HepG2 (cell line): ENCODE measurements at regions not wholly inside any gene's neighbourhood (a gene's known extent, or its start where the extent isn't known, plus 50 kb on each side); places are given as distances from the start of the nearest gene placed in this dataset.

ENCODE experiments used
- ATAC-seq: fragments of 200-7000 bp; cut with Tn5 transposase; 3 replicates; pipeline ENCODE4 v1.9.1; 2020; ENCODE audit warnings: mild to moderate bottlenecking, moderate library complexity
- BruUV-seq: library from RNA; stranded (reverse); fragments of 400-500 nt; replicated peaks from 2 replicates; lab custom pipeline; 2021; lab: Mats Ljungman, UMichigan
- CTCF ChIA-PET: fragments of 300-600 bp; formaldehyde crosslinking; extraction: SDS; loops from one replicate; lab custom pipeline; 2021; ENCODE audit warnings: low total read pairs, inconsistent platforms, low intra/inter-chr PET ratio; lab: Yijun Ruan, JAX
- POLR2A ChIA-PET: fragments of 350-600 bp; sonication (Branson Sonifier 250); formaldehyde crosslinking; loops from one replicate; lab custom pipeline; 2020; ENCODE audit warnings: antibody characterized with exemption, inconsistent platforms; lab: Yijun Ruan, JAX
- DNase-seq: peaks from one replicate; pipeline ENCODE4 v3.0.0-alpha.2; 2015; ENCODE audit warnings: low spot score
- FAIRE-seq: peaks from 3 replicates; lab custom pipeline; 2011; peaks lifted over from hg19 to GRCh38; lab: Jason Lieb, UNC
- H2AFZ ChIP-seq: one replicate; pipeline ENCODE4 v1.6.1; 2011; ENCODE audit warnings: low read length, inconsistent platforms
- H3K27ac ChIP-seq: fragments of 300-600 bp; 3 replicates; pipeline ENCODE4 v1.8.0; 2011; ENCODE audit warnings: mixed run types, mild to moderate bottlenecking, mixed read lengths, low read length, inconsistent platforms; ENCODE audit not compliant: insufficient read depth; ENCODE audit errors: extremely low read length
- H3K27me3 ChIP-seq, 2 experiments: fragments of 200-600 bp in 1 of 2; 2 replicates in 1 of 2; 3 replicates in 1 of 2; pipeline versions ENCODE4 v1.6.0 to v1.8.0; 2011; ENCODE audit warnings: low read length in 2 of 2, mild to moderate bottlenecking in 2 of 2, moderate library complexity in 2 of 2, inconsistent platforms in 1 of 2; ENCODE audit not compliant: insufficient read depth in 2 of 2, control insufficient read depth in 1 of 2
- H3K36me3 ChIP-seq, 2 experiments: fragments of 200-600 bp in 1 of 2; replicated peaks in 1 of 2; 2 replicates in 1 of 2; 3 replicates in 1 of 2; pipeline versions ENCODE4 v1.5.1 to v1.8.0; 2011; ENCODE audit warnings: low read length in 2 of 2, inconsistent platforms in 1 of 2; ENCODE audit not compliant: insufficient read depth in 2 of 2, control insufficient read depth in 1 of 2
- H3K4me1 ChIP-seq: 2 replicates; pipeline ENCODE4 v1.5.1; 2012; ENCODE audit warnings: low read length, inconsistent platforms; ENCODE audit not compliant: insufficient read depth
- H3K4me2 ChIP-seq: 2 replicates; pipeline ENCODE4 v1.6.0; 2011; ENCODE audit warnings: low read depth, low read length, inconsistent platforms
- H3K4me3 ChIP-seq, 3 experiments: fragments of 200-600 bp in 1 of 3; sonication (generic), shearing (Covaris generic) in 1 of 3; replicated peaks in 1 of 3; 2 replicates each; pipeline ENCODE4 v1.5.1; 2011 to 2016; ENCODE audit warnings: low read length in 3 of 3, inconsistent platforms in 2 of 3, low read depth in 2 of 3, mild to moderate bottlenecking in 2 of 3, control low read depth in 1 of 3, mixed read lengths in 1 of 3; ENCODE audit not compliant: insufficient read depth in 1 of 3
- H3K79me2 ChIP-seq: one replicate; pipeline ENCODE4 v1.6.1; 2011; ENCODE audit warnings: low read length, inconsistent platforms; ENCODE audit not compliant: insufficient read depth
- H3K9ac ChIP-seq: 2 replicates; pipeline ENCODE4 v1.6.0; 2011; ENCODE audit warnings: mild to moderate bottlenecking, low read depth, low read length, inconsistent platforms; ENCODE audit not compliant: insufficient read depth
- H3K9me3 ChIP-seq: 2 replicates; pipeline ENCODE4 v1.5.1; 2012; ENCODE audit warnings: mild to moderate bottlenecking, low read length
- H4K20me1 ChIP-seq: 2 replicates; pipeline ENCODE4 v1.6.0; 2011; ENCODE audit warnings: inconsistent platforms, mild to moderate bottlenecking, low read length, moderate library complexity; ENCODE audit not compliant: insufficient read depth
- AFF4 ChIP-seq: sonication (generic); formaldehyde crosslinking; IDR thresholded peaks from 2 replicates; pipeline ENCODE4 v1.4.0; 2020; ENCODE audit warnings: missing genetic modification reagents
- BCLAF1 ChIP-seq: fragments of 450-650 bp; IDR thresholded peaks from 2 replicates; pipeline ENCODE4 v1.6.1; 2017; ENCODE audit warnings: mild to moderate bottlenecking
- KMT2A ChIP-seq: sonication (generic); formaldehyde crosslinking; IDR thresholded peaks from 2 replicates; pipeline ENCODE4 v1.4.0; 2020; ENCODE audit warnings: missing genetic modification reagents
- MTA1 ChIP-seq: sonication (generic); formaldehyde crosslinking; IDR thresholded peaks from 2 replicates; pipeline ENCODE4 v1.4.0; 2020; ENCODE audit warnings: missing genetic modification reagents, mild to moderate bottlenecking, borderline replicate concordance
- NR0B2 ChIP-seq: sonication (generic); formaldehyde crosslinking; IDR thresholded peaks from 2 replicates; pipeline ENCODE4 v1.4.0; 2020; ENCODE audit warnings: mild to moderate bottlenecking, missing genetic modification reagents
- SRY ChIP-seq: sonication (generic); formaldehyde crosslinking; IDR thresholded peaks from 2 replicates; pipeline ENCODE4 v1.8.0; 2022; ENCODE audit warnings: mild to moderate bottlenecking, missing genetic modification reagents
- ZBTB21 ChIP-seq: sonication (generic); formaldehyde crosslinking; IDR thresholded peaks from 2 replicates; pipeline ENCODE4 v1.4.0; 2020; ENCODE audit warnings: missing genetic modification reagents
- ZNF576 ChIP-seq: sonication (generic); formaldehyde crosslinking; IDR thresholded peaks from 2 replicates; pipeline ENCODE4 v1.4.0; 2020; ENCODE audit warnings: mild to moderate bottlenecking, missing genetic modification reagents
- ZNF704 ChIP-seq: sonication (generic); formaldehyde crosslinking; IDR thresholded peaks from 2 replicates; pipeline ENCODE4 v1.8.1; 2023; ENCODE audit warnings: mild to moderate bottlenecking, inconsistent platforms, moderate library complexity, missing genetic modification reagents, borderline replicate concordance
- ZNF772 ChIP-seq: sonication (generic); formaldehyde crosslinking; IDR thresholded peaks from 2 replicates; pipeline ENCODE4 v1.5.0; 2020; ENCODE audit warnings: mild to moderate bottlenecking, missing genetic modification reagents
- WGBS: methylation state at CpG from one replicate; pipeline ENCODE4 v1.1.6; 2017; ENCODE audit warnings: low lambda C conversion rate; 5-methylcytosine and 5-hydroxymethylcytosine counted together
- in situ Hi-C: cut with HindIII; loops from 2 replicates; pipeline ENCODE4 v1.10.0; 2017; ENCODE audit warnings: low pct_unique_long_range_greater_than_20kb; ENCODE audit not compliant: extremely low pct_ligation_motif_present
- intact Hi-C: fragments of 100-400 bp; cut with micrococcal nuclease; formaldehyde crosslinking; loops from one replicate; pipeline ENCODE4 v1.10.0; 2022; ENCODE audit not compliant: unreplicated experiment

GRCh38 chr5:88130211-88130815, 138.3 kb downstream of the TMEM161B start (continued):
- TF ChIP-seq ZNF704 (CRISPR knock-in tag), result no peak
- TF ChIP-seq, all 625 proteins: peak for 7

- ChIA-PET CTCF (no interaction called here), POLR2A (interaction anchor here (1.0 kb wide), 1 partner anchor 12 kb away, joined by 4 read pairs; no protein-coding TSS in a partner anchor)
- no peaks in the 10 kb centered on the region for H3K36me3 ChIP-seq
- H3K4me1 ChIP-seq, result peaks cover 48% of the 10 kb centered on the region
- no peaks in the 10 kb centered on the region for H3K27me3 ChIP-seq
- DNase-seq (peak; percentile 56), FAIRE-seq (peak; percentile 34), ATAC-seq (peak; percentile 89)
- H3K9me3 ChIP-seq, result no peaks in the 10 kb centered on the region
- no peak overlapping the region for H2AFZ ChIP-seq
- H3K79me2 ChIP-seq, result no peaks in the 10 kb centered on the region
- no peak overlapping the region for H3K9ac ChIP-seq
- no TSS peak for BruUV-seq
- H3K4me3 ChIP-seq, result peak overlapping the region in 1 of 3 experiments; percentile 1; a peak in 1 of 6 replicates
- in situ Hi-C loops, result no loop called here
- peak overlapping the region; percentile 56 for H3K27ac ChIP-seq
- intact Hi-C loops, result no loop called here
- 1% methylated on average over 2 of the region's 2 CpGs for whole genome bisulfite sequencing
- peak overlapping the region; percentile 51 for H3K4me2 ChIP-seq
- H4K20me1 ChIP-seq, result no peaks in the 10 kb centered on the region
- TF ChIP-seq ZNF576 (CRISPR knock-in tag), result no peak
- no peak for TF ChIP-seq BCLAF1
- TF ChIP-seq AFF4, result no peak
- peak; percentile 29; the same call in 1 of the 2 replicates for TF ChIP-seq ZNF772 (CRISPR knock-in tag)
- TF ChIP-seq SRY (CRISPR knock-in tag), result no peak
- TF ChIP-seq KMT2A, result no peak
- TF ChIP-seq MTA1 (CRISPR knock-in tag), result no peak
- TF ChIP-seq NR0B2 (CRISPR knock-in tag), result no peak
- no peak for TF ChIP-seq ZBTB21
Measured at GRCh38 chr5:88128813-88129212, 139.8 kb downstream of the TMEM161B start.
